ENCODE measurements at regions not wholly inside any gene's neighbourhood (a gene's known extent, or its start where the extent isn't known, plus 50 kb on each side); places are given as distances from the start of the nearest gene placed in this dataset.

GRCh38 chr1:87220993-87221392 is 107.7 kb upstream of the LMO4 start:
- DNase-seq (ENCODE audit: low read depth, low spot score), result no peak
- TF ChIP-seq CTCF (IDR thresholded peaks at IDR 0.05; ENCODE audit: insufficient read depth, low read length, missing control alignments), result no peak
- POLR2A ChIA-PET, result no interaction called here
- no peak overlapping the region for H3K4me3 ChIP-seq (ENCODE audit: low read depth, low read length)
- CTCF ChIA-PET, result no interaction called here

GRCh38 chr1:87224201-87224600 is 104.5 kb upstream of the LMO4 start:
- ChIA-PET POLR2A (interaction anchor here (1.5 to 1.7 kb wide), 2 partner anchors 11 to 104 kb away, joined by 4 to 6 read pairs; partner anchors contain the start of gene LMO4), CTCF (interaction anchor here (1.1 to 1.3 kb wide), 2 partner anchors 10 to 29 kb away, joined by 3 read pairs; no protein-coding TSS in a partner anchor)
- peak; percentile 98 for DNase-seq (ENCODE audit: low read depth, low spot score)
- H3K4me3 ChIP-seq (ENCODE audit: low read depth, low read length), result no peak overlapping the region
- TF ChIP-seq CTCF (IDR thresholded peaks at IDR 0.05; ENCODE audit: insufficient read depth, low read length, missing control alignments), result no peak

GRCh38 chr1:87225171-87225570 is 103.5 kb upstream of the LMO4 start:
- DNase-seq (ENCODE audit: low read depth, low spot score), result no peak
- ChIA-PET CTCF (interaction anchor here (0.7 to 1.5 kb wide), 5 partner anchors 28 to 521 kb away, joined by 3 to 4 read pairs (median 3); partner anchors contain the start of gene SH3GLB1), POLR2A (interaction anchor here (1.7 kb wide), 1 partner anchor 103 kb away, joined by 6 read pairs; the partner anchor contains the start of gene LMO4)
- TF ChIP-seq CTCF (IDR thresholded peaks at IDR 0.05; ENCODE audit: insufficient read depth, low read length, missing control alignments), result no peak
- H3K4me3 ChIP-seq (ENCODE audit: low read depth, low read length), result no peak overlapping the region

GRCh38 chr1:87226341-87226760 is 102.3 kb upstream of the LMO4 start:
- no peak for TF ChIP-seq CTCF (IDR thresholded peaks at IDR 0.05; ENCODE audit: insufficient read depth, low read length, missing control alignments)
- no peak overlapping the region for H3K4me3 ChIP-seq (ENCODE audit: low read depth, low read length)
- CTCF ChIA-PET, result interaction anchor here (1.5 kb wide), 1 partner anchor 67 kb away, joined by 4 read pairs; no protein-coding TSS in a partner anchor
- peak; percentile 98 for DNase-seq (ENCODE audit: low read depth, low spot score)
- POLR2A ChIA-PET, result no interaction called here

GRCh38 chr1:87227651-87228050 is 101.0 kb upstream of the LMO4 start:
- CTCF ChIA-PET, result no interaction called here

GRCh38 chr1:87230501-87230900 is 98.2 kb upstream of the LMO4 start:
- no peak overlapping the region for H3K4me3 ChIP-seq (ENCODE audit: low read depth, low read length)
- no peak for TF ChIP-seq CTCF (IDR thresholded peaks at IDR 0.05; ENCODE audit: insufficient read depth, low read length, missing control alignments)
- ChIA-PET POLR2A (no interaction called here), CTCF (no interaction called here)
- DNase-seq (ENCODE audit: low read depth, low spot score), result no peak

More at GRCh38 chr1:87227651-87228050, 101.0 kb upstream of the LMO4 start:
- TF ChIP-seq CTCF (IDR thresholded peaks at IDR 0.05; ENCODE audit: insufficient read depth, low read length, missing control alignments), result no peak
- DNase-seq (ENCODE audit: low read depth, low spot score), result no peak
- POLR2A ChIA-PET, result no interaction called here
- H3K4me3 ChIP-seq (ENCODE audit: low read depth, low read length), result no peak overlapping the region

Measured in AG04449 (cell line).